ENCODE measurements at regions not wholly inside any gene's neighbourhood (a gene's known extent, or its start where the extent isn't known, plus 50 kb on each side); places are given as distances from the start of the nearest gene placed in this dataset.
"Not testable (repeated sequence)": the region's sequence is repeated elsewhere in the genome, so short reads cannot be mapped to it uniquely, and the experiment has no call there.

GRCh38 chr12:124223733-124224138 is 71.2 kb upstream of the RFLNA start:
- not testable (repeated sequence) for TF ChIP-seq CTCF (IDR thresholded peaks at IDR 0.05; ENCODE audit: low read length); EZH2 (IDR thresholded peaks at IDR 0.05; ENCODE audit: borderline replicate concordance, low read length)
